PC-9 (cell line): ENCODE measurements at regions not wholly inside any gene's neighbourhood (a gene's known extent, or its start where the extent isn't known, plus 50 kb on each side); places are given as distances from the start of the nearest gene placed in this dataset.

Experiments used
- CTCF ChIP-seq: fragments of 200-600 bp; sonication (generic); conservative IDR thresholded peaks from 2 replicates; pipeline ENCODE4 v1.6.1; 2017; ENCODE audit warnings: mixed run types, antibody characterized with exemption, mild to moderate bottlenecking, moderate library complexity
- EZH2 ChIP-seq: fragments of 200-600 bp; sonication (generic); IDR thresholded peaks from 2 replicates; pipeline ENCODE4 v1.8.0; 2017; ENCODE audit warnings: antibody characterized with exemption, low read depth

DNA sequence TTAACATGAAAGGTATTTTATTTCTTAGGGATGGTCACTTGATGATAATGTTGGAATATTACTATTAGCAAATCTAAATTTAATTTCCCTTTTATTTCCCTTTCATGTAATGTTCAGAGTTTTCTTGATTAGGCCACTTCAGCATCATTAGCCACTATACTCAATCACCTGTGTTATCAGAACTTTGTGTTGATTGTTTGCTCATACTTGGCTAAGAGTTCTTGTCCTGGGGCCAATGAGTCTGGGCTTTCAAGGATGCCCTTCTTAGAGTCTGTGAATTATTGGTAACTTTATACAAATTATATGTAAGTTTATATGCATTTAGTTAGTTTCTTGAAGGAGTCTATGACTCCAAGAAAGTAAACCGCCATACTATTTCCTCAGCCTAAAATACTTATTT is 408.0 kb upstream of the DDX18 start:
- TF ChIP-seq CTCF (no peak), EZH2 (no peak)
